ENCODE measurements at regions not wholly inside any gene's neighbourhood (a gene's known extent, or its start where the extent isn't known, plus 50 kb on each side); places are given as distances from the start of the nearest gene placed in this dataset.

DNA sequence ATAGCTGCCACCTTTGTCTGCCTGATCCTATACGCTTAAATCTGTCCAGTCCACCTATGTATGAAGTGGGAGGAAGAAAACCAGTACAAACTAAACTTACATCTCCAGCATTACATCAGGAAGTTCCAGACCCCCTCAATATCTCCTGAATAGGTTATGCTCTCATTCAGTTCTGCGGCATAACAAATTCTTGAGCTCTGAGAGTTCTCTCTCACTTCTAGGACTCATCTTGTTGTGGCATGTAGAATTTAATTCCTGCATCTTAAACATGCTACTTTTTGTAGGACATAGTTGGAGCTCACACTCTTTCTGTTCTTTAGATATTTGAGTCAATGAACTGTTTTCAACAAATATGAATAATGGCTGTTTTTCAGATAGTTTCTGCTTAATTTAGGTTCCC is 662.5 kb downstream of the CDH11 start:
- DNase-seq (ENCODE audit: low read depth), result no peak

DNA sequence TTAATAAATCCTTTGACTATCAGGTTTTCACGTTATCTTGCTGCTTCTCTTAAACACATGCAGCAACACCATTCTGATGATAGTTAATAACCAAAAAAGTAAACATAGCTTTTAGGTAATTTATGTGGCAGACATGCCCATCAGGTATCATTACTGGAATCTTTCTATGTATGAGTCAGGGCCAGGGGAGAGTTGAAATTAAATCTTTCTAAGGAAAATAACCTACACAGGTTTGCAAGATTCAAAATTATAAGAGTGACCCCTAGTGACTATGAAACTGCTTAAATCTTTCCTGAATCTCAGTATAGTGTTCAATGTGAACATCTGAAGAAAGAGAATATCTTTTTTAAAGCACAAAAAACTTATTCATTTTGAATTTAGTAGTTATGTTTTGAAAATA is 666.6 kb downstream of the CDH11 start:
- DNase-seq (ENCODE audit: low read depth), result no peak

DNA sequence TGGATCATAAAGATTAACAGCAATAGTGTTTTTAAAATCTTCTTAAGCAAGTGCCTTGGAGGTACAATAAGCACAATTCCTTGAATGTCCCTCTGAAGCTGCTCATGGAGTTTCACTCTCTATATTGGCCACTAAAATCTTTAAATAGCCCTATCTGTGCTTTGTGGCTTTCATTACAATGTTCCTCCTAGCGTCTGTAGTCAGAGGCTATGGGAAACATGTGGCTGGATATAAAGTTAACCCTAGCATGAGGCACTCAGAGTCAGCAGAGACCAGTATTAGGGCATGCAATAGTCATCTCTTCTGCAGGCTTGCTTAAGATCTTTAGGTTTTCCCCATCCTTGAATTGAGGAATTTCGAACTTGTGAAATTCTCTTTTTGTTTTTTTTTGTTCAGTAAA is 668.2 kb downstream of the CDH11 start:
- no peak for DNase-seq (ENCODE audit: low read depth)

DNA sequence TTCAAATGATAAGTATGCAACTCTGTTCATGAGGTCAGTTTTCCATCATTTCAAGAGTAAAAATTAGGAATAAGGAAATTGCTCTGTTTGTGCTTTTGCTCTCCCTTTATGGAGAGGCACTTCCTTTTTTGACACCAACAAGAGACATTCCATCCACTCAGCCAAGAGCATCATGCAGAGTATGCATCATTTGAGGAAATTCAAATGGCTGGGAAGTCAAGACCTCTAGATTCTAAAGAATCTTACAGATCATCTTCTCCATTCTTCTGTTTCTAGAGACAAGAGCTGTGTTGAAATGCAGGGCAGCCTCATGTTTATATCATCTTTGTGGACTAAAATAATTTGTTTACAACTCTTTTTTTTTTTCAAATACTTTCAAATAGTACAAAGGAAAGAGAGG is 669.4 kb downstream of the CDH11 start:
- DNase-seq (ENCODE audit: low read depth), result no peak

GRCh38 chr16:64450177-64450576 is 671.7 kb downstream of the CDH11 start:
- DNase-seq (ENCODE audit: low read depth), result peak; percentile 83

GRCh38 chr16:64449506-64449905 is 672.4 kb downstream of the CDH11 start:
- DNase-seq (ENCODE audit: low read depth), result no peak

GRCh38 chr16:64445649-64446048 is 676.2 kb downstream of the CDH11 start:
- DNase-seq (ENCODE audit: low read depth), result no peak

GRCh38 chr16:64445245-64445644 is 676.6 kb downstream of the CDH11 start:
- no peak for DNase-seq (ENCODE audit: low read depth)

GRCh38 chr16:64440421-64440831 is 681.4 kb downstream of the CDH11 start:
- peak; percentile 99 for DNase-seq (ENCODE audit: low read depth)

GRCh38 chr16:64440005-64440404 is 681.9 kb downstream of the CDH11 start:
- DNase-seq (ENCODE audit: low read depth), result no peak

- DNase-seq (ENCODE audit: low read depth), result no peak
Observed at GRCh38 chr16:64437706-64438324, 684.0 kb downstream of the CDH11 start.

DNA sequence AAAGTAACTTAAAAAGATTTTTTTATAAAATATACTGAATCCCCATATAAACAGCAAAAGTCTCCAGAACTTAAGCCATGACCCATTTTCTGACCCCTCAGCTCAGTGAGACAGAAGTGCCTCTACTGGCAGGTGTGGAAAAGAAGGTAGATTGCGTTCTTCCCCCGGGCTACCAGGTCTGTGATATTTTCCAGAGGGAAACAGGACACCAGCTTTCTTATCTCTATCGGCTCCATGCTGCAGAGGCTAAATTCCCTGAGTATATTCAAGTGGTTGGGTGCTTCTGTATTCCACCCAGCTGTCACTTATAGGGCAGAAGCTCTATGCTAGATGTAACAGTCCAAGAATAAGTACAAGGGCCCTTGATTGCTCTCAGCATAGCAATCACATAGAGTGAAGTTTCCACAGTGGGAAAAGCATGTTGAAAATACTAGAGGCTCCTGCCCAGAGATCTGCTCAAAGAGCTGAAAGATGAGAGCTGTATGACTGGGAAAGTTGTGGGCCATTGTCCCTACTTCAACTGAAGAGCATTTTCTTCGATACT is 687.3 kb downstream of the CDH11 start:
- no peak for DNase-seq (ENCODE audit: low read depth)

- peak; percentile 48 for DNase-seq (ENCODE audit: low read depth)
Observed at GRCh38 chr16:64428463-64429113, 693.3 kb downstream of the CDH11 start.

DNA sequence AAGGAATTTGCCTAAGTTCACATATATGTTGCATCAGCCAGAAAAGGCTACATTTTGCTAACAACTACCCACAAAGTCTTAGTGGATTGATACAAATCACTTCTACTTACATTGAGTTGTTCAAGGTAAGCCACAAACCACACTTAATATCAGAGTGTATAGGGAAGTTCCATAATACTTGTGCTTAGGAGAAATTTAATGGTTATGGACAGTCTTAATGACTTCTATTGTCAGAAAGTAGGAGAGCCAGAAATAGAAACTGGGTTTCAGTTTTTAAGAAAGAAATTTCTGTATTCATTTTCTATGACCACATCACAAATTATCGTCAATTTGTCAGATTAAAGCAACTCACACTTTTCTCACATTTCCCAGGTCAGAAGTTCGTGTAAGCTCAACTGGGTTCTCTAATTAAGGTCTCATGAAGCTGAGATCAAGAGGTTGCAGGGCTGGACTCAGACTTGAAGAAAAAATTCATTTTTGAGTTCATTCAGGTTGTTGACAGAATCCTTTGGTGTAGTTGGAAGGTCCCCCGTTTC is 695.7 kb downstream of the CDH11 start:
- DNase-seq (ENCODE audit: low read depth), result no peak

DNA sequence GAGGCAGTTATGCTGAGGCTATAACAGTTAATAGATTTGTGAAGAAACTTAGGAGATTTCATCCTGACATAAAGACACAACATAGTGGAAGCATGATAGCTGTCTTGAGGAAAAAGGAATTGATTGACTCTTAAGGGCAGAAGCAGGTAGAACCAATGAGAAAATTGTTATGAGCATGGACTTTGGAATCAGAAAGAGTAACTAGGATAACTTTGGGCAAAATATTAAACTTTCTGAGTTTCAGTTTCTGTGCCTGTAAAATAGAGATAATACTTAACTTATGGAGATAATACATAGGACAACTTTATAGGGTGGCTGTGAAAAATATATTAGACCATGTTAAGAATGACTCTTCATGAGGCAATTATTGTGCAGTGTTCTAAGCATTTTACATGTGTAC is 696.5 kb downstream of the CDH11 start:
- DNase-seq (ENCODE audit: low read depth), result no peak

GRCh38 chr16:64422259-64422658 is 699.6 kb downstream of the CDH11 start:
- no peak for DNase-seq (ENCODE audit: low read depth)

- DNase-seq (ENCODE audit: low read depth), result no peak
Observed at GRCh38 chr16:64421515-64421914, 700.3 kb downstream of the CDH11 start.

DNA sequence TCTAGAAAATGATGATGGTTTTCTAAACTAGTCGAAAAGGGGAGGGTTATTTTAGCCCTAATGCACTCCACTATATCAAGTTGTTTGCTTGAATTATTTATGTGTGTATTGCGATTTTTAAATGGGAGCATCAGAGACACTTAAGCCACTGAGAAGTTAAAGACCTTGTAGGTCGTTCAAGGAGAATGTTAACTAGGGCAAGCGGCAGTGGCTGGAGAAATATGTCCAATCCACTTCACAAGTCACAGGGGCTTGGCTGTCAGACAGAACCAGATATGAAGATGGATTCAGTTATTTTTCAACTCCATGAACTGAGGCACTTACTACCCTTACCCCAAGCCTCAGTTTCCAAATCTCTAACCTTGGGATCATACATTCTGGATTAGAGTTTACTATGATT is 702.0 kb downstream of the CDH11 start:
- no peak for DNase-seq (ENCODE audit: low read depth)

DNA sequence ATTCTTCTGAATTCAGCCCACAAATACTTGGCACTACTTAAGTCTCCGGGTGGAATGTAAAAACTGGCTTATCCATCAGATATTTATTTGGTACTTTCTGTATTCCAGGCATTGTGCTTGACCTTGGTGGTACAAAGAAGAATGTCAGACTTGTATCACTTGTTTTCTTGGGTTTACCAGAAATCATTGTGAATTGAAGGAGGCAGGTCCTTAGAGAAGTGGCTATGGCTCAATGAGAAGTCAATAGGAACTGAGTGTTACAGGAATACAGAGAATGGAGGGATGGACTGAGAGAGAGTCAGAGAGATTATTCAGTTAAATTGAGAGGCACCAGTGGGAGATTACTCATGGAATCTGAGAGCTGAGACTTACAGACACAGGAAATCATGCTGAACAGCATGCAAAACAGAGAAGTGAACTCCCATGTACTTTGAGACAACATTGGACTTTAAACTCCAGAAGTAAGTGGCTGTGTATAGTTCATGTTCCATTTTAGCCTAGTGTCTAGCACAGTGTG is 704.1 kb downstream of the CDH11 start:
- peak; percentile 92 for DNase-seq (ENCODE audit: low read depth)

- DNase-seq (ENCODE audit: low read depth), result no peak
Observed at GRCh38 chr16:64416216-64417005, 705.5 kb downstream of the CDH11 start.

DNA sequence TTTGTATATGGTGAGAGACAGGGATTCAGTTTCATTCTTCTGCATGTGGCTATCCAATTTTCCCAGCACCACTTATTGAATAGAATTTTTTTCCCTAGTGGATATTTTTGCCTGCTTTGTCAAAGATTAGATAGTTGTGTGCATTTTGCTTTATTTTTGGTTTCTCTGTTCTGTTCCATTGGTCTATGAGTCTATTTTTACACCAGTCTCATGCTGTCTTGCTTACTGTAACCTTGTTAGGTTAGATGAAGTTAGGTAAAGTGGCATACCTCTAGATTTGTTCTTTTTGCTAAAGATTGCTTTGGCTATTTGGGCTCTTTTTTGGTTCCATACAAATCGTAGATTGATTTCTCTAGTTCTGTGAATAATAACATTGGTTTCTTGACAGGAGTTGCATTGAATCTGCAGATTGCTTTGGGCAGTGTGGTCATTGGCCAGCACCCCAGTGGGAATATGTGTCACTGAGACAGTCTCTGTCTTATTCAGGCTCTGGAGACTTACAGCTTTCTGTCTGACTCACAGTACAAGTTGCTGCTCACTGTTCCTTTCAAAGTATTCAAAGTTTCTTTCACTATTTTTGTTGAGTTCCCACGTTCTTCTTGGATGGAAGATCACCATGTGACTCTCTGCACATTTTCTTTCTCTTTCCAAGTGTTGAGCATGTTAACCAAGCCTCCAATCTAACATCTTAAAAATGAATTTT is 709.1 kb downstream of the CDH11 start:
- DNase-seq (ENCODE audit: low read depth), result peak; percentile 56

DNA sequence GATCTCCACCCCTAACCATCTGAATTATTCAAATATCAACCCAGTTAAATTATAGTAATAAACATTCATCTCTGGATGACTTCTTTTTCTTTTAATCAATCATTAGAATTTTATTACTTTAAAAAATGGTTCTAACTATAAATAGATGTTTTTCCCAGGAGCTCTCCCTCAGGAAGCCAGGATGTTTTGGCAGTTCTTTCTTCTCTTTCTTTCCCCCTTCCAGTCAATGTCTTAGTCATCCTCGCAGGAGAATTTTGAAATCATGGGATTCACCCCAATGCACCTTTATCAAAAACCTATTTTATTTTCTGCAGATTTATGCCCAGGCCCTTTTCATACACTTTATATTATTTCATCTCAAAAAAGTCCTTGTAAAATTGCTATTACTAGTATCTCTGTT is 711.6 kb downstream of the CDH11 start:
- no peak for DNase-seq (ENCODE audit: low read depth)
